DOHH2 (cell line): ENCODE measurements at regions not wholly inside any gene's neighbourhood (a gene's known extent, or its start where the extent isn't known, plus 50 kb on each side); places are given as distances from the start of the nearest gene placed in this dataset.

Experiments used
- H3F3A ChIP-seq: fragments of 200-600 bp; sonication (generic), shearing (Covaris generic); 2 replicates; pipeline ENCODE4 v1.6.0; 2016; ENCODE audit warnings: antibody characterized with exemption, mild to moderate bottlenecking; ENCODE audit not compliant: control insufficient read depth, insufficient read depth
- H3K27ac ChIP-seq: fragments of 200-600 bp; sonication (generic); 2 replicates; pipeline ENCODE4 v1.5.1; 2014; ENCODE audit warnings: low read depth, mild to moderate bottlenecking, low read length, moderate library complexity
- H3K27me3 ChIP-seq: fragments of 200-600 bp; sonication (generic); 2 replicates; pipeline ENCODE4 v1.6.1; 2014; ENCODE audit warnings: mild to moderate bottlenecking, low read length, mixed read lengths; ENCODE audit not compliant: control insufficient read depth
- H3K36me3 ChIP-seq: fragments of 200-600 bp; sonication (generic); 2 replicates; pipeline ENCODE4 v1.6.1; 2014; ENCODE audit warnings: mild to moderate bottlenecking, low read length, moderate library complexity, mixed read lengths; ENCODE audit not compliant: control insufficient read depth
- H3K4me1 ChIP-seq: fragments of 200-600 bp; sonication (generic); 2 replicates; pipeline ENCODE4 v1.6.1; 2014; ENCODE audit warnings: mild to moderate bottlenecking, low read length, mixed read lengths; ENCODE audit not compliant: control insufficient read depth
- H3K4me2 ChIP-seq: fragments of 200-600 bp; sonication (generic); 2 replicates; pipeline ENCODE4 v1.6.0; 2014; ENCODE audit warnings: mild to moderate bottlenecking, low read length, moderate library complexity
- H3K4me3 ChIP-seq: fragments of 200-600 bp; sonication (generic); 2 replicates; pipeline ENCODE4 v1.5.1; 2014; ENCODE audit warnings: mild to moderate bottlenecking, low read length, mixed read lengths
- H3K79me2 ChIP-seq: fragments of 200-600 bp; sonication (generic); 2 replicates; pipeline ENCODE4 v1.6.1; 2014; ENCODE audit warnings: mild to moderate bottlenecking, low read length, mixed read lengths; ENCODE audit not compliant: control insufficient read depth
- H3K9me2 ChIP-seq: fragments of 200-600 bp; sonication (generic); replicated peaks from 2 replicates; pipeline ENCODE4 v1.6.1; 2014; ENCODE audit warnings: mild to moderate bottlenecking, low read length, mixed read lengths; ENCODE audit not compliant: control insufficient read depth
- H3K9me3 ChIP-seq: fragments of 200-600 bp; sonication (generic); 2 replicates; pipeline ENCODE4 v1.6.1; 2014; ENCODE audit warnings: antibody characterized with exemption, low read length, mixed read lengths; ENCODE audit not compliant: control insufficient read depth, insufficient read depth
- H4K20me1 ChIP-seq: fragments of 200-600 bp; sonication (generic); 2 replicates; pipeline ENCODE4 v1.6.0; 2014; ENCODE audit warnings: low read depth, mild to moderate bottlenecking, antibody characterized with exemption, low read length, moderate library complexity; ENCODE audit not compliant: control insufficient read depth, insufficient read depth
- EZH2phosphoT487 ChIP-seq: fragments of 200-600 bp; sonication (generic); IDR thresholded peaks from 2 replicates; pipeline ENCODE4 v1.6.1; 2017; ENCODE audit warnings: borderline replicate concordance, mild to moderate bottlenecking, antibody characterized with exemption, low read length, moderate library complexity, mixed read lengths
- TF ChIP-seq, protein P1 (sequence below): fragments of 200-600 bp; sonication (generic); IDR thresholded peaks from one replicate; pipeline ENCODE4 v1.5.1; 2014; ENCODE audit warnings: antibody characterized with exemption, mild to moderate bottlenecking, low read depth, low read length; ENCODE audit not compliant: poor library complexity, severe bottlenecking

DNA sequence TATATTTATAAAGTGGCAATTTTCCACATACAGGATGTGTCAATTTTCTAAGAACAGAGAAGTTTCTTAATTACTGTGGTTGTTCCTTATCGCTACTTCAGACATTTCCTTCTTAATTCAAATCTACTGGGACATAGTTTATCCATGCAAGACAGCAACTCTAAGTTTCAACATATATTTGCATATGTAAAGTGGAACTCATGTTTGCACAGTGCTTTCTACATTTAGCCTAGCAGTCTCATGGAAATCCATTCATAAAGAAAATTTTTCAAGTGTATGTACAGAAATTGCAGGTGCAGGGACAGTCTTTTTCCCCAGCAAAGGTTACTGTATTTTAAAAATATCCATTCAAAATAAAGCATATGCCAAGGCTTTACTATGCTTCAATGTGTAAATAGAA, 956.7 kb upstream of the SEL1L start:
- H3K27ac ChIP-seq, result no peak overlapping the region
- TF ChIP-seq, protein P1, sequence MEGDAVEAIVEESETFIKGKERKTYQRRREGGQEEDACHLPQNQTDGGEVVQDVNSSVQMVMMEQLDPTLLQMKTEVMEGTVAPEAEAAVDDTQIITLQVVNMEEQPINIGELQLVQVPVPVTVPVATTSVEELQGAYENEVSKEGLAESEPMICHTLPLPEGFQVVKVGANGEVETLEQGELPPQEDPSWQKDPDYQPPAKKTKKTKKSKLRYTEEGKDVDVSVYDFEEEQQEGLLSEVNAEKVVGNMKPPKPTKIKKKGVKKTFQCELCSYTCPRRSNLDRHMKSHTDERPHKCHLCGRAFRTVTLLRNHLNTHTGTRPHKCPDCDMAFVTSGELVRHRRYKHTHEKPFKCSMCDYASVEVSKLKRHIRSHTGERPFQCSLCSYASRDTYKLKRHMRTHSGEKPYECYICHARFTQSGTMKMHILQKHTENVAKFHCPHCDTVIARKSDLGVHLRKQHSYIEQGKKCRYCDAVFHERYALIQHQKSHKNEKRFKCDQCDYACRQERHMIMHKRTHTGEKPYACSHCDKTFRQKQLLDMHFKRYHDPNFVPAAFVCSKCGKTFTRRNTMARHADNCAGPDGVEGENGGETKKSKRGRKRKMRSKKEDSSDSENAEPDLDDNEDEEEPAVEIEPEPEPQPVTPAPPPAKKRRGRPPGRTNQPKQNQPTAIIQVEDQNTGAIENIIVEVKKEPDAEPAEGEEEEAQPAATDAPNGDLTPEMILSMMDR, result no peak
- TF ChIP-seq EZH2phosphoT487, result no peak
- no peak overlapping the region for H3K4me3 ChIP-seq
- H3F3A ChIP-seq, result no peaks in the 10 kb centered on the region
- H3K4me1 ChIP-seq, result 0 out of 2 replicates have a peak, but pooled peaks cover 2% of the 10 kb centered on the region
- H3K9me3 ChIP-seq, result no peaks in the 10 kb centered on the region
- H3K9me2 ChIP-seq, result no peaks in the 10 kb centered on the region
- no peaks in the 10 kb centered on the region for H4K20me1 ChIP-seq
- H3K79me2 ChIP-seq, result no peaks in the 10 kb centered on the region
- no peaks in the 10 kb centered on the region for H3K27me3 ChIP-seq
- no peaks in the 10 kb centered on the region for H3K36me3 ChIP-seq
- H3K4me2 ChIP-seq, result no peak overlapping the region

DNA sequence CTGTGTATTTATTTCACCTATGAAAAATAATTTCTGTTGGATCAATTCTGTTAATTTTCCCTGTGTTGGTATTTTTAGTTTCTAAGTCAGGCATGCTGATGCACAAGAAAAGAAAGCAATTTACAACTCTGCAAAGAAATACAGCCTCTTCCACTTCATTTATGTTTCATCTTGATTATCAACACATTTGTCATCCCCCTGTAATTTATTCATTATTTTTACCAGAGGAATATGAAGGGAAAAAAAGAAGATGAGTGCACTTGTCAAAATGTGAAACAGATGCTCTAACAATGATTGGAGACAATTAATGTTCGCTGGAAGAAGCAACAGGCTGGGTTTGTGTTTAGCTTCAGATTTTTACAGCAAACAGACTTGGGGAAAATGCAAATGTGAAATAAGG, 958.5 kb upstream of the SEL1L start:
- TF ChIP-seq, protein P1, result no peak
- TF ChIP-seq EZH2phosphoT487, result no peak
- H3K27me3 ChIP-seq, result no peaks in the 10 kb centered on the region
- H4K20me1 ChIP-seq, result no peaks in the 10 kb centered on the region
- H3K36me3 ChIP-seq, result no peaks in the 10 kb centered on the region
- H3K79me2 ChIP-seq, result no peaks in the 10 kb centered on the region
- H3K4me2 ChIP-seq, result no peak overlapping the region
- no peaks in the 10 kb centered on the region for H3F3A ChIP-seq
- H3K4me3 ChIP-seq, result no peak overlapping the region
- H3K9me3 ChIP-seq, result no peaks in the 10 kb centered on the region
- H3K27ac ChIP-seq, result no peak overlapping the region
- no peaks in the 10 kb centered on the region for H3K9me2 ChIP-seq
- 0 out of 2 replicates have a peak, but pooled peaks cover 2% of the 10 kb centered on the region for H3K4me1 ChIP-seq

DNA sequence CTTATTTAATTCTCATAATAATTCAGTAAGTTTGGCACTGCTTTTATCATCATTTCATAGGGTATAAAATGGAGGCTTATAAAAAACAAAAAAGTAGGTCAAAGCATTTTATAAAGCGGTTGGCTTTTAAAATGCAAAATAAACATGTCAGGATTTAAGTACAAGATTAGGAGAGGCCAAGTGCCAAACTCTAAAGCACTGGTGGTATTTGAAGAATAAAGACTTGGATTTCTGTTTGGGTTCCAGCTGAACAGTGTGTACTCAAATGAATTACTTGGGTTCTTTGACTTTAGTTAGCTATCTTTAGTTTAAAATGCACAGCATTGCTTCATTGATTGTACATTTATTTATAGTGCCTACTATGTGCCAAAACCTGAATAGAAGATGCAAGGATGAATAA, 966.6 kb upstream of the SEL1L start:
- Histone ChIP-seq H3K9me3 (no peaks in the 10 kb centered on the region), H3K27ac (no peak overlapping the region), H3F3A (no peaks in the 10 kb centered on the region), H3K36me3 (no peaks in the 10 kb centered on the region), H3K79me2 (no peaks in the 10 kb centered on the region), H3K4me1 (no peaks in the 10 kb centered on the region), H3K27me3 (no peaks in the 10 kb centered on the region), H3K4me2 (no peak overlapping the region), H3K4me3 (no peak overlapping the region), H4K20me1 (no peaks in the 10 kb centered on the region), H3K9me2 (no peaks in the 10 kb centered on the region)
- TF ChIP-seq EZH2phosphoT487, result no peak
- TF ChIP-seq, protein P1, result no peak

DNA sequence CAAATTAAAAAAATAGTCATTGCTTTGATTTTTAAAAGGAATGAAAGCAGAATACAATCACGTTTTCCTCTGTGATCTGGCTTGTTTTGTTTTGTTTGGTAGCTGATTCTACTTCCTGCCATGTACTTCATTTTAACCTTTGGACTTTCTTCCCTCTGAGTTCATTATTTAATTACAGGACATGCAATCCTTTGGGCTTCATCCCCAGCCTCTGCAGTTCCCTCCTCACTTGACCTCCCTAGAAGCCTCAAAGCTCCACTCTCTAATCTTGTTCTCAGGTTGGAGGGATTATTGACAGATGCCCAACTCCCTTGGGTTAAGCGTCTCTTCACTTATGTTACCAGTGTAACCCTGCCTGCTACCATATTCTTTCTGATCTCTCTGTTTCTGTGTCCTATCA, 967.9 kb upstream of the SEL1L start:
- H3K27me3 ChIP-seq, result no peaks in the 10 kb centered on the region

More for the DNA sequence above, 967.9 kb upstream of the SEL1L start:
- Histone ChIP-seq H3K9me3 (no peaks in the 10 kb centered on the region), H3K4me2 (no peak overlapping the region), H4K20me1 (no peaks in the 10 kb centered on the region), H3K4me3 (no peak overlapping the region), H3K4me1 (no peaks in the 10 kb centered on the region), H3K36me3 (no peaks in the 10 kb centered on the region), H3F3A (no peaks in the 10 kb centered on the region), H3K9me2 (no peaks in the 10 kb centered on the region), H3K79me2 (no peaks in the 10 kb centered on the region), H3K27ac (no peak overlapping the region)
- TF ChIP-seq, protein P1, result no peak
- no peak for TF ChIP-seq EZH2phosphoT487
